ENCODE measurements at regions not wholly inside any gene's neighbourhood (a gene's known extent, or its start where the extent isn't known, plus 50 kb on each side); places are given as distances from the start of the nearest gene placed in this dataset.
A peak's percentile ranks its signal among the peaks of the same experiment; 100 is the strongest.

DNA sequence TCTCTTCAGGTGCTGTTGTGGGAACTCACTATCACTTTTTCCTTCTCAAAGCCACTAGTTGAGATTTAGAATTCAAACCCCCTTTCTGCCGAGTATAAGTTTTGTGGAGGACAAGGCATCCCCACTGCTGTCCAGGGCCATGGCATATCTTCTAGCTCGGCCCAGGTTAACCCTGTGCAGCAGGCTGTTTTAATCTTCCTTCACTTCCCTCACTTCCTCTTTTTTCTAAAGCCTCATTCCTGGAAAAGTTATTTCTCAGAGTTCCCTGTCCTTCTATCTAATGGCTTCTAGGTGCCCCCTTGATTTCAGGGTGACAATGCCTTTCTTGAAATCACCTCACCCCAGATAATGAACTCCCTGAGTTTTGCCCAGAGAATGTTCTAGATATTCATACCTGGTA, 222.3 kb downstream of the SNX10 start:
- no peak overlapping the region for H3K27ac ChIP-seq (ENCODE audit: control insufficient read depth, insufficient read depth)
- H4K20me1 ChIP-seq (ENCODE audit: control insufficient read depth, insufficient read depth): no peaks in the 10 kb centered on the region
- H3K4me3 ChIP-seq: no peak overlapping the region
- intact Hi-C loops (cut with micrococcal nuclease; ENCODE audit: unreplicated experiment) (no loop called here), in situ Hi-C loops (cut with MboI) (loop anchor here (25.0 kb wide), 1 partner anchor 252 kb away; no protein-coding TSS in a partner anchor)
- H3K79me2 ChIP-seq (ENCODE audit: control insufficient read depth, insufficient read depth, low read length): no peaks in the 10 kb centered on the region
- no peak for FAIRE-seq
- ChIA-PET SMC1A (ENCODE audit: uncharacterized antibody, unreplicated experiment) (no interaction called here), POLR2A (no interaction called here), RAD21 (ENCODE audit: unreplicated experiment) (no interaction called here), CTCF (interaction anchor here (2.0 kb wide), 1 partner anchor 10 kb away, joined by 5 read pairs; no protein-coding TSS in a partner anchor)
- no peaks in the 10 kb centered on the region; a peak in 1 of 4 replicates for H3K27me3 ChIP-seq (replicated peaks in 1 of 2; ENCODE audit: control insufficient read depth in 2 of 2, insufficient read depth in 2 of 2, low read length in 1 of 2)
- WGBS (ENCODE audit: insufficient coverage, insufficient replicate concordance, low lambda C conversion rate, missing lambda C conversion rate): 19% methylated on average over 2 of the region's 2 CpGs
- no peak overlapping the region for H3K9ac ChIP-seq (ENCODE audit: control insufficient read depth, insufficient read depth, low read length)
- no peak for DNase-seq (ENCODE audit: low read depth, low spot score)
- no peak for ATAC-seq
- H3K4me1 ChIP-seq (ENCODE audit: control insufficient read depth, insufficient read depth, low read length): no peaks in the 10 kb centered on the region
- H3K4me2 ChIP-seq (ENCODE audit: control insufficient read depth, insufficient read depth): no peak overlapping the region
- no peaks in the 10 kb centered on the region for H3K9me3 ChIP-seq (replicated peaks; ENCODE audit: control insufficient read depth, insufficient read depth, low read length)
- no peaks in the 10 kb centered on the region for H3K36me3 ChIP-seq (ENCODE audit: control insufficient read depth in 2 of 2, insufficient read depth in 2 of 2, low read length in 1 of 2)
- H2AFZ ChIP-seq (ENCODE audit: control insufficient read depth, low read depth, low read length): no peak overlapping the region
- no peak for TF ChIP-seq YBX1 (IDR thresholded peaks at IDR 0.05)
- TF ChIP-seq SPI1 (IDR thresholded peaks at IDR 0.05; ENCODE audit: borderline replicate concordance, insufficient read depth, low read depth, low read length): peak; percentile 38; the same call in 1 of the 2 replicates
- BruUV-seq (replicated peaks): no TSS peak

DNA sequence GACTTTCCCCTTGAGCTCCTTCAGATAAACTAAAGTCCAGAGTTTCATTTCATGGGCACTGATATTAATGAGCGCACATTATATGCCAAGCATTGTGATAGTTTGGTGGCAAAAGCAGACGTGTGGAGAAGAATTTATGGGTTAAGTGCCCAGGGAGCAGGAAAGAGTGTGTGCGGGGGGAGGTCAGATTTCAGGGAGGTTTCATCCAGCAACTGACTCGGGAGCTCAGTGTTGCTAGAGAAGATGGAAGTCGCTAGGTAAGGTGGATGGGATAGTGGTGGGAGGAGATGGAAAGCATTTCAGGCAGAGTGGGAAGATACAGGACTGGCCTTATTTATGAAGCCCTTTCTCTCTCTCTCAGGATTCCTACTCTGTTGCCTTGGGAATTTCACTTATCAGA, 223.0 kb downstream of the SNX10 start:
- no peak overlapping the region for H3K9ac ChIP-seq (ENCODE audit: control insufficient read depth, insufficient read depth, low read length)
- H3K9me3 ChIP-seq (replicated peaks; ENCODE audit: control insufficient read depth, insufficient read depth, low read length): no peaks in the 10 kb centered on the region
- no peak overlapping the region for H3K27ac ChIP-seq (ENCODE audit: control insufficient read depth, insufficient read depth)
- no peak overlapping the region for H2AFZ ChIP-seq (ENCODE audit: control insufficient read depth, low read depth, low read length)
- no TSS peak for BruUV-seq (replicated peaks)
- TF ChIP-seq MTA2 (IDR thresholded peaks at IDR 0.05; ENCODE audit: low read depth): no peak
- no peak for TF ChIP-seq RUNX3 (IDR thresholded peaks at IDR 0.05; ENCODE audit: low read length)
- TF ChIP-seq, protein P1, sequence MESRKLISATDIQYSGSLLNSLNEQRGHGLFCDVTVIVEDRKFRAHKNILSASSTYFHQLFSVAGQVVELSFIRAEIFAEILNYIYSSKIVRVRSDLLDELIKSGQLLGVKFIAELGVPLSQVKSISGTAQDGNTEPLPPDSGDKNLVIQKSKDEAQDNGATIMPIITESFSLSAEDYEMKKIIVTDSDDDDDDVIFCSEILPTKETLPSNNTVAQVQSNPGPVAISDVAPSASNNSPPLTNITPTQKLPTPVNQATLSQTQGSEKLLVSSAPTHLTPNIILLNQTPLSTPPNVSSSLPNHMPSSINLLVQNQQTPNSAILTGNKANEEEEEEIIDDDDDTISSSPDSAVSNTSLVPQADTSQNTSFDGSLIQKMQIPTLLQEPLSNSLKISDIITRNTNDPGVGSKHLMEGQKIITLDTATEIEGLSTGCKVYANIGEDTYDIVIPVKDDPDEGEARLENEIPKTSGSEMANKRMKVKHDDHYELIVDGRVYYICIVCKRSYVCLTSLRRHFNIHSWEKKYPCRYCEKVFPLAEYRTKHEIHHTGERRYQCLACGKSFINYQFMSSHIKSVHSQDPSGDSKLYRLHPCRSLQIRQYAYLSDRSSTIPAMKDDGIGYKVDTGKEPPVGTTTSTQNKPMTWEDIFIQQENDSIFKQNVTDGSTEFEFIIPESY (IDR thresholded peaks at IDR 0.05): no peak
- no peak for TF ChIP-seq NR2C2 (IDR thresholded peaks at IDR 0.05; ENCODE audit: borderline replicate concordance, control insufficient read depth, insufficient read length, low read depth)
- TF ChIP-seq MYC (IDR thresholded peaks at IDR 0.05; ENCODE audit: insufficient read depth, insufficient read length, insufficient replicate concordance, low read length, severe bottlenecking): no peak
- no peak for DNase-seq (ENCODE audit: low read depth, low spot score)
- WGBS (ENCODE audit: insufficient coverage, insufficient replicate concordance, low lambda C conversion rate, missing lambda C conversion rate): 36% methylated on average over 5 of the region's 5 CpGs
- no peaks in the 10 kb centered on the region for H4K20me1 ChIP-seq (ENCODE audit: control insufficient read depth, insufficient read depth)
- ChIA-PET CTCF (interaction anchor here (1.0 to 2.0 kb wide), 2 partner anchors 11 to 142 kb away, joined by 3 to 5 read pairs; no protein-coding TSS in a partner anchor), SMC1A (ENCODE audit: uncharacterized antibody, unreplicated experiment) (no interaction called here), RAD21 (ENCODE audit: unreplicated experiment) (no interaction called here), POLR2A (no interaction called here)
- no peaks in the 10 kb centered on the region for H3K36me3 ChIP-seq (ENCODE audit: control insufficient read depth in 2 of 2, insufficient read depth in 2 of 2, low read length in 1 of 2)
- no peak for FAIRE-seq
- no peaks in the 10 kb centered on the region for H3K4me1 ChIP-seq (ENCODE audit: control insufficient read depth, insufficient read depth, low read length)
- intact Hi-C loops (cut with micrococcal nuclease; ENCODE audit: unreplicated experiment) (no loop called here), in situ Hi-C loops (cut with MboI) (loop anchor here (25.0 kb wide), 1 partner anchor 252 kb away; no protein-coding TSS in a partner anchor)
- ATAC-seq: no peak
- no peaks in the 10 kb centered on the region; a peak in 1 of 4 replicates for H3K27me3 ChIP-seq (replicated peaks in 1 of 2; ENCODE audit: control insufficient read depth in 2 of 2, insufficient read depth in 2 of 2, low read length in 1 of 2)
- H3K4me3 ChIP-seq: no peak overlapping the region
- H3K4me2 ChIP-seq (ENCODE audit: control insufficient read depth, insufficient read depth): no peak overlapping the region
- H3K79me2 ChIP-seq (ENCODE audit: control insufficient read depth, insufficient read depth, low read length): no peaks in the 10 kb centered on the region

Data from GM12878 (cell line).